ENCODE measurements at regions not wholly inside any gene's neighbourhood (a gene's known extent, or its start where the extent isn't known, plus 50 kb on each side); places are given as distances from the start of the nearest gene placed in this dataset.

DNA sequence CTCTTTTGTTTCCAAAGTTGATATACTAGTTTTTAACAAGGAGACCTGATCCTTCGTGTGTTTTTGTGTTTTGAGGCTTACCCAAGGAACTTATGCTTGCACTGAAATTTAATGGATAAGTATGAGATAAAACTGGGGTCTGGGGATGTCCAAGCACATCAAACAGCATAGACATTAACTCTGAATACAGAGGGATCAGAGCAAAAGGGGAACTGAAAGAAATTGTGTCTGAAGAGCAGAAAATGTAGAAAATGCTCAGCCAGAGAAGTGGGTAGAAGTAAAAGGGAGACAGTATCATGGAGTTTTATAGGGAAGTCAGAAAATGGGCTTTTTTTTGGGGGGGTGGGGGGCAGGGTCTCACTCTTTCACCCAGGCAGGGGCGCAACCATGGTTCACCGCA, 695.4 kb downstream of the ARAP2 start:
- in situ Hi-C loops (cut with MboI; ENCODE audit: low pct_unique_long_range_greater_than_20kb, low sequenced_read_pairs): no loop called here
- DNase-seq: no peak

DNA sequence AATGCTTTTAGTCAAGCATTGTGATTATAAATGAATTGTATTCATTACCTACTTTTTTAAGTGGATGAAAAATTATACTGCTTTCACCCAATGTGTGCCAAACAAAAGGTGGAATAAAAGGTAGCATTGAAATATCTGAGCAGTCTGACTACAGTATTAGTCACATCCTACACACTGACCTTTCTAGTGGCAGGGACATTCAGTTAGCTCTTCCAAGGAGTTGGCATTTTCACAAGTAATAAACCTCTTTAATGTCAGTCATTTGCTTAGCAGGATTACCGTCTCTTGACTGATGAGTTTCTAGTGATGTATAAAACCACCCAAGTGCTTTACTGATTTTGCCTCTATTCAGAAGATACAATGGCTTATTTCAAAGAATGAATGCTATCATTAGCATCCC, 687.9 kb downstream of the ARAP2 start:
- in situ Hi-C loops (cut with MboI; ENCODE audit: low pct_unique_long_range_greater_than_20kb, low sequenced_read_pairs): no loop called here
- DNase-seq: no peak

DNA sequence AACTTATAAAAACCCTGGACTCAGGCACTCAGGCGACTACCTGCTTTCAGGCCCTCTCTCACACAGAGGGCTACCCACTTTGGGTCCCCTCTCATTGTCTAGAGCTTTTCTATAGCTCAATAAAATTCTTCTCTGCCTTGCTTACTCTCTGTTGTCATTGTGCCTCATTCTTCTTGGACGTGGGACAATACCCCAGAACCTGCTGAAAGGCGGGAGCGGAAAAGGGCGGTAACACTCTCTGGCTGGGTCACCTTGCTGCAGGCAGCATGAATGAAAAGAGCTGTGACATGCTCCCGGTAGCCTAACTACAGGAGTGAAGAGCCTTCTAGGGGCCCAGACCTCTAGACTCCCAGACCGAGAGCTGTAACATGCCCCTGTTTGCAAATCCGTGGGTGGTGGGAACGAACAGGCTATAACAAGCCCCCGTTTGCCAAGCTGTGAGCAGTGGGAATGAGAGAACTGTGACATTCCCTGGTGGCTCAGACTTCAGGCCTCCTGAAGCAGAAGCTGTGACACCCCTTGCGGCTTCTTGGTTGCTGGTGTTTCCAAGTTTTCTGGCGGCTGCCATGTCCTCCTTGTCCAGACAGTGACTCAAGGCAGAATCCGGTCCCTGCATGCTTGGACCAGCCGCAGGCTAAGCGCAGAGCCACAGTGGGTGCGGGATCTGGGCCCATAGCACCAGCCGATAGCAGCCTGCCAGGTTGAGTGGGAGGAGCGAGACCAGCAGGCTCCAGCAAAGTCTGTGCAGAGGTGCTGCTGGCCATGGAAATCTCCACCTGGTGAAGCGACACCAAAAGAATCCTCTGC, 684.6 kb downstream of the ARAP2 start:
- DNase-seq: no peak
- in situ Hi-C loops (cut with MboI; ENCODE audit: low pct_unique_long_range_greater_than_20kb, low sequenced_read_pairs): no loop called here

DNA sequence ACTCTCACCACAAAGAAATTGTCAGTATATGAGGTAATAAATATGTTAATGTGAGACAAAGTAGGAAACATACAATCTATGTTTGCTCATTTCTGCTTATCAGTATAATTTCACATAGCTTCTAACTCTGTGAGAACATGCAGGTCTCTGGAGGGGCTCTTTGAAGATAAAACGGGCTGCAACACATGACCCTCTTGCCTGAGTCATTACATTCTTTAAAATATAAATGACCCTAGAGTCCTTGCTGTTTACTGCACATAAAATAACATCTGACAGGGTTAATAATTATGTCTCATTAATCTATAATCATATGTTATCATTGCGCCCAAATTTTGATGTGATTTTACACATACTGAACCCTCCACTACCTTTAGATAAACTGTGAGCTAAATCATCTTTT, 681.5 kb downstream of the ARAP2 start:
- no peak for DNase-seq
- in situ Hi-C loops (cut with MboI; ENCODE audit: low pct_unique_long_range_greater_than_20kb, low sequenced_read_pairs): no loop called here

DNA sequence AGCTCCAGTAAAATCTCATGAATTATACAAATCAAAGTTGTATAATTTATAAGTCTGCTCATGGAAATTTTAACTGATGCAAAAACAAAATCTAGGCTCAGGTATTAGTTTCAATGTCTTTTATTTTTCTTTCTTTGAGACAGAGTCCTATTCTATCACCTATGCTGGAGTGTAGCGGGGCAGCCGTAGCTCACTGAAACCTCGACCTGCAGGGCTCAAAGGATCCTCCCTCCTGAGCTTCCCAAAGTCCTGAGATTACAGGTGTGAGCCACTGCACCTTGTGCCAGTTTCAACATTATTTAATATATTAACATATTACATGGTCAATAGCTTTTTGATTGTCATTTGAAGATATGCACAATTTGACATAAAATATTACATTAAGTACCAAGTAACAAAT, 678.7 kb downstream of the ARAP2 start:
- in situ Hi-C loops (cut with MboI; ENCODE audit: low pct_unique_long_range_greater_than_20kb, low sequenced_read_pairs): no loop called here
- DNase-seq: no peak

DNA sequence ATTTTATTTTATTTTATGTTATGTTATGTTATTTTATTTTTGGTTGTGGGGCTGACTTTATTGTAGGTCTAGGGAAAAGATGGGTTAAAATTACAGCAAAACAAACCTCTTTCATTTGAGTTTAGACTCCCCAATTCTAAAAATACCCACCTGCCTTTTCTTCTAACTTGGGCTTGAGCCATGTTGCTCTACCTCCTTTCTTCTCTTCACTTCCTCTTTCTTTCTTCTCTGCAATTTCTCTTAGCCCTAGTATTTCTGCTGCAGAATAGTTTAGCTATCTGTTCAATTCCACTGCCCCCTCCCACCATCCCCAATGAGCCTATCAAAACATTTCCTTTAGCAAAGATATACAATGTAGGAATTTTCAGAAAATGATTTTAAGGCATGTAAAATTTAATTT, 653.3 kb downstream of the ARAP2 start:
- in situ Hi-C loops (cut with MboI; ENCODE audit: low pct_unique_long_range_greater_than_20kb, low sequenced_read_pairs): no loop called here

DNA sequence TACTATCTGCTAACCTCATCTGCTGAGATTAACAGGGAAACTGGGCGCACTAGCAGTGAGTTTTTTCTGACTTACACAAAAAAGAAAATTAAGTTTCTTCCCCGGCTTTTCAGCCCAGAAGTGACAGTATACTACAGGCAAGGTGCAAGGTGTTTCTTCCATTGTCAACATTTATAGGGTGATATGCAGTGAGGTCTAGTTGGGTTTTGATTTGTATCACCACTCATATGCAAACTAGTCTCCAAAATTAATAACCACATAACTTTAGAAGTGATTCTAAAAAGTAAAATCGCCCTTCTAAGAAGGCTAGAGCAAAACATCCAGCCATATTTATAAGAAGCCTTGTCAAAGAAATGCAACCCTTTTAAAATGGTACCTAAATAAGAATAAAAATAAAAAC, 640.1 kb downstream of the ARAP2 start:
- no peak for DNase-seq
- in situ Hi-C loops (cut with MboI; ENCODE audit: low pct_unique_long_range_greater_than_20kb, low sequenced_read_pairs): no loop called here

More for the DNA sequence above, 653.3 kb downstream of the ARAP2 start:
- DNase-seq: no peak

DNA sequence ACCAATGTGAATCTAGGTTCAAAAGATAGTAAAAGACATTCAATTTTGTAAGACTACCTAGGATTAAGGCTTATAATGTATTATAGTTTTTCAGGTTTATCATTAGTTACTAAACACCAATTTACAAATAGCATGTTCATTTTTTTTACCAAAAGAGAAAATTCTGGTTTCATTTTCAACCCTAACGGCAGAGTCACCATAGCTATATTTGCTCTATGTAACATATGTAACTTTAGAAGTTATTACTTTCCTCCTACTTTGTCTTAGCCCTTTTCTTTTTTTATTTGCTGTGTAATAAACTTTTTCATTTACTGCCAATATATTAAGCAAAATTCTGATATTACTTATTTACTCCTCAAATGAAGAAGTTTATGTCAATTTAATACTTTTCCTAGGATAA, 639.6 kb downstream of the ARAP2 start:
- no peak for DNase-seq
- in situ Hi-C loops (cut with MboI; ENCODE audit: low pct_unique_long_range_greater_than_20kb, low sequenced_read_pairs): no loop called here

DNA sequence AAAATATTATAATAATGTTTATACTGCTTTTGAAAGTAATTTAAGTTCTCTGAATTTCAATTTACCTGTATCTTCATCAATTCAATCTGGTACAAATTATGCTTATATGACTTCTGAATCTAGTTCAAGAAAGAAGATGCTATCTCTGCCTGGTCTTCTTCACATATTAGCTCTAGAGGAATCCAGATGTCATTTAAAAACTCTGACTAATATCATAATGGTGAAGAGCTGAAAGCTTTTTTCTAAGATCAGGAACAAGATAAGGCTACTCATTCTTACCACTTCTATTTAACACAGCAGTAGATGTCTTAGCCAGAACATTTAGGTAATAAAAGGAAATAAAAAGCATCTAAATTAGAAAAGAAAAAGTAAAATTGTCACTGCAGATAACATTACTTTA, 636.1 kb downstream of the ARAP2 start:
- DNase-seq: no peak

DNA sequence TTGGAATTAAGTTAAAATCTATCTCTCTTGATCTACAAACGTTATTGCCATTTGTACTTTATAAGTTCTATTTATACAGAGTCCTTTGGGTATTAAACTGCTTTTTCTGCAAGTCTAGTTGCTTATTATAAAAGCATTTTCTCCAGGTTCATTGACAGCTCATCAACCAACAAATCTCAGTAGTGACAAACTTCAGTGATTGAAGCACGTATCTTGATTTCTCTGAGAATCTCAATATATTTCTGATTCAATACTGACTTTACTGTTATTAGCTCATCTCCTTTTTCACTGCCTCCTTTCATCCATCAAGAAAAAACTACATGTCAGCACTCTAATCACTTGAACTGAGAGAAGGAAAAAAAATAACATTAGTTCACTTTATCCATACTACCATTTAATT, 630.2 kb downstream of the ARAP2 start:
- DNase-seq: no peak

More for the DNA sequence above, 636.1 kb downstream of the ARAP2 start:
- in situ Hi-C loops (cut with MboI; ENCODE audit: low pct_unique_long_range_greater_than_20kb, low sequenced_read_pairs): no loop called here

DNA sequence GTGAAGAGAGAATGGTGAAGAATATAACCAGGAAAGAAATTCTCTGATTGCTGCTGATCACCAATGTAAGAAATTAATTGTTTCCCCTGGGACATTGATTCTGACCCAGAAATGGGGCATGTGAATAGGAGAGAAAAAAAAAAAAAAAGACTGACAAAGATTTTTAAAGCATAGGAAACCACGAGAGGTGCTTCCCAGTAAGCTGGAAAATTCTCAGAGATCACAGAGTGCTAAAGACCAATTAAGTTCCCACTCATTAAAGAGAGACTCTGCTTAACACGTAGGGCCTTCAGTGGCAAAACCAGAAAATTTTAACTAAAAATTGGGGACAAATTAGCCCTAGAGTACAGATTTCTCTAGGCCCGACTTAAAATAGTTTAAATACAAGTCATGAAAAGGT, 604.4 kb downstream of the ARAP2 start:
- in situ Hi-C loops (cut with MboI; ENCODE audit: low pct_unique_long_range_greater_than_20kb, low sequenced_read_pairs): no loop called here
- no peak for DNase-seq

More for the DNA sequence above, 630.2 kb downstream of the ARAP2 start:
- in situ Hi-C loops (cut with MboI; ENCODE audit: low pct_unique_long_range_greater_than_20kb, low sequenced_read_pairs): no loop called here

DNA sequence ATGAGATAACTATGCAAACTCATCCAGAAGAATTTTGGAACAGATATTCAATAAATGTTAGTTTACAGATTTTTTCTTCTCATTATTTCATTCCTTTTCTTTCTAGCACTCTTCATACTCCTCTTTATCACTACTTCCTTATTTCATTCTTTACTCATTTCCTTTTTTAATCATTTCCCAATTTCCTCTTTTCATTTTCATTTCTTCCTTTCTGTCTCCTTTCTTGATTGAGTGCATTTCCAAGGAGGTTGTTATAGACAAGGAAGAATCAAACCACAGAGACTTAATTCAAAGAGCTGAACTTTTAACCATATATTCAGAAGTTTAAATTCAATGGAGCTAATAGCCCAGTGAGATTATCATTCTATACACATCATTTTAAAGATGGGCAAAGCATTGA, 600.7 kb downstream of the ARAP2 start:
- in situ Hi-C loops (cut with MboI; ENCODE audit: low pct_unique_long_range_greater_than_20kb, low sequenced_read_pairs): no loop called here
- DNase-seq: no peak

DNA sequence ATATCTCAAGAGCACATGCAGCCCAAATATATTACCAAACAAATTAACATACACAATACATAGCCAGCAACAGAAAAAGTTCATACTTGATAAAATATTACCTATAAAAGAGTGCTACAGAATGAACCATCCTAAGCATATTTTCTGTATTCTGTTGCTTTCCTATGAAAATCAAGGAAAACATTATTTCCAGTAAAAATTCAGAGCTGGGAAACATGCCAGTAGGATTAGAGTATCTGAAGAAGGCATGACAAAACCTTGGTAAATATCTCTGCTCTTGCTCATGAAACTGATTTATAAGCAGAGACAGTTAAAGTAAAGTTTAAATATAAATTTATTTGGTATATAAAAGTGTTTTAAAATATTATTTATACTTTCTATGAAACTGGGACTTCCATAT, 599.7 kb downstream of the ARAP2 start:
- in situ Hi-C loops (cut with MboI; ENCODE audit: low pct_unique_long_range_greater_than_20kb, low sequenced_read_pairs): no loop called here
- DNase-seq: no peak

DNA sequence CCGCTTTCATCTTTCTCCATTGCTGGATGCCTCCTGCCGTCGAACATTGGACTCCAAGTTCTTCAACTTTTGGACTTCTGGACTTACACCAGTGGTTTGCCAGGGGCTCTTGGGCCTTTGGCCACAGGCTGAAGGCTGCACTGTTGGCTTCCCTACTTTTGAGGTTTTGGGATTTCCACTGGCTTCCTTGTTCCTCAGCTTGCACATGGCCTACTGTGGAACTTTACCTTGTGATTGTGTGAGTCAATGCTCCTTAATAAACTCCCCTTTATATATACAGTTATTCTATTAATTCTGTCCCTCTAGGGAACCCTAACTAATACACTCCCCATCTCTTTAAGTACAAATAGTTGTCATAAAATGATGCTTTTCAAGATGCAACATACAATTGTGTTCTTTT, 595.3 kb downstream of the ARAP2 start:
- in situ Hi-C loops (cut with MboI; ENCODE audit: low pct_unique_long_range_greater_than_20kb, low sequenced_read_pairs): no loop called here
- no peak for DNase-seq

DNA sequence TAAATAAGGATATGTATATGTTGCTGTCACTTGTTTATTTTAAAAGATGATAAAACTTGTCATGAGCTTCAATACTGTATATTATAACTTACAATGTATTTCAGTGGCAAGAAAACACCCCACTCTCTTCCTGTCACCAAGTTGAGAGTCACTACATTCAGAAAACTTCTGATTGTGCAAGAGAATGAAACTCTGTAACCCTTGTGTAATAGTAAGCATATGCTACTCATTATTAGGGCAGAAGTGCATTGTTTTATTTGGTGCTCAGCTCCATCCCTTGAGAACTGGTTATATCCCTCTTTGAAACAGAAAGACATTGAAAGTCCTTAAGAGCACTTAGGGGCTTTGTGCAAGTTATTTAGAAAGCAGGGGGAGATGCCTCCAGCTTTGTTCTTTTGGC, 594.5 kb downstream of the ARAP2 start:
- in situ Hi-C loops (cut with MboI; ENCODE audit: low pct_unique_long_range_greater_than_20kb, low sequenced_read_pairs): no loop called here
- DNase-seq: no peak

DNA sequence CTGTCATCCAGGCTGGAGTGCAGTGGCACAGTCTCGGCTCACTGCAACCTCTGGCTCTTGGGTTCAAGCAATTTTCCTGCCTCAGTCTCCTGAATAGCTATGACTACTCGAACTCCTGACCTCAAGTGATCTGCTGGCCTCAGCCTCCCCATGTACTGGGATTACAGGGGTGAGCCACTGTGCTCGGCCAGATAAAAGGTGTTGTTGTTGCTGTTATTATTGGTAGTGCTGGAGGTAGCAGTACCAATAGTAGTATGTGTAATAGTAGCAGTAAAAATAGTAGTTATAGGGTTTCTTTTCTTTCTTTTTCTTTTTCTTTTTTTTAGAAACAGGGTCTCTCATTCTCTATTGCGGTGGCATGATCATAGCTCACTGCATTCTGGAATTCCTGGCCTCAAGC, 592.1 kb downstream of the ARAP2 start:
- DNase-seq: no peak
- in situ Hi-C loops (cut with MboI; ENCODE audit: low pct_unique_long_range_greater_than_20kb, low sequenced_read_pairs): no loop called here

DNA sequence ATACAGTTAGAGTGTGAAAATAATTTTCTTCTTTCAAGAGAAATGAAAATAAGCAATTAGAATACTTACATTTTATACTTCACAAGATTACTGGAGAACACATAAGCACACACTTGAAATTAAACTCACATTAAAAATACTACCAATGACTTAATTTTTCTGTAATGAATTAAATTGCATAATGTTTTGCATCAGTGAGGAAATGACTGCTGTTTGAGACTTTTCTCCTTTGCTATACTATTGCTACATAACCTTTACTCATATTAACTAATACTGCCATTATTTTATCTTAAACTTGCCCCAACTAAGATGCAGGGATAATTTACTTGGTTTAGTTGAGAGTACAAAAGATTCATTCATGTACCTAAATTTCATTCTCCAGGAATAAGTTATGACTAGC, 590.9 kb downstream of the ARAP2 start:
- in situ Hi-C loops (cut with MboI; ENCODE audit: low pct_unique_long_range_greater_than_20kb, low sequenced_read_pairs): no loop called here
- DNase-seq: no peak

DNA sequence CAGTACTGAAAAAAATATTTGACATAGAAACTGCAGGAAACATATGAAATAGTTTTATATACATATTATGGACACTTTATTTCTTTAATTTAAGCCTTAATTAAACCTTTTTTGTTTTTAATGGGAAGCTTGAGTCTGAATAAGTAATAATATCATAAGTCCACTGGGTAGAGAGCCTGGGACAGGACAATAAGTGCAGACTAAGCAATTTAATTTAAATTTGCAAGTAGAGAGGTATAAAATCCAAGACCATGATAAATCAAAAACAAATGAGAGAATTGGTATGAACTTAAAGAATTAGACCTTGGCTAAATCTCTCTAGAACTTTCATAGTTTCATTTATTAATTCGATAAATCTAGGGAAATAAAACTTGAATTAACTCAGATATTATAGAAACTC, 571.2 kb downstream of the ARAP2 start:
- in situ Hi-C loops (cut with MboI; ENCODE audit: low pct_unique_long_range_greater_than_20kb, low sequenced_read_pairs): no loop called here
- no peak for DNase-seq

DNA sequence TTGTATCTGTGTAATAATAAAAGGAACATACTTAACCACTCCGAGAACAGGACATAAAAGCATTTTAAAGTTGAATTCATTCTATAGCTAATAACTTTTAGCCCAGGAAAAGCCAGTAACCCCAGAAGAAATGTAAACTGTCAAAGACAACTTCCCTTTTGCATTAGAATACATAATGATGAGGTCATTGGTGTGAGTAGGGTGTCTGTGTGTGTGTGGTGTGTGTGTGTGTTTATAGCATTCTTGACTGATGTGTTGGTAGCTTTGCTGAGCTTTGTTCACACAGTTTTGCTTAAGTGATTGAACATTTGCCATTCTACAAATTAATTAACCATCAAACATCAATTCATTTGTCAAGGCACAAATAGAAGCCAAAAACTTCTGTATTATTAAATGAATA, 559.6 kb downstream of the ARAP2 start:
- in situ Hi-C loops (cut with MboI; ENCODE audit: low pct_unique_long_range_greater_than_20kb, low sequenced_read_pairs): no loop called here
- no peak for DNase-seq

DNA sequence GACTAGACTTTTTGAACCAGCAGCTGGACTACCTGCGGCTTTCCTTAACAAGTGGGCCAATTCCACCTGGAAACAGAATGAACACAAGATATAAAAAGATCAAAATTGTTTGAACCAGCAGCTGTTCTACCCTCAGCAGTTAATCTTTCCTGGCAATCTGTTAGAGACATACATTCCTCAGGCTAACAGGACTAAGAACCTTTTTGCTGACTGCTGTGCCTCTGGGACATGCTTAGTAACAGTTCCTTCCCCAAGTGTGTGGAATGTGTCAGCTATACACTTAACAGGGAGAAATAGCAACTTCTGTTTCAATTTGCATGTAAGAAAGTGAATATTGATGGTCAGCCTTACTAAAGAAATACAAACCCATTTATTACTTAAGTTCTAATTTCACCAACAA, 554.4 kb downstream of the ARAP2 start:
- in situ Hi-C loops (cut with MboI; ENCODE audit: low pct_unique_long_range_greater_than_20kb, low sequenced_read_pairs): no loop called here
- no peak for DNase-seq

DNA sequence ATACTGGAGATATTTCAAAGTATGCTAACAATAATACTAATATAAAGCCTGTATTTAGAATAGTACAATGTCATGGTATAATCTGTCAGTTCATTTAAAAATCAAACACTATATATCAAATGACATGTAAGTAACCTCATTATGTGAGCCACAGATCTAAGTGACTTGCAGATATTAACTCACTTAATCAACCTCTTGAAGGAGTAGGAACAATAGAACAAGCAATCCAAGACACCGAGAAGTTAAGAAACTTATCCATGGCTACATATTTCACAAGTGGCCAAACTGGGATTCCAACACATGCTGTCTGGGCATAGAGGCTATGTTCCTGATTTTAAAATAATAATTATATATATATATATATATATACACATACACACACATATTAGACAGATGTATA, 554.0 kb downstream of the ARAP2 start:
- no peak for DNase-seq
- in situ Hi-C loops (cut with MboI; ENCODE audit: low pct_unique_long_range_greater_than_20kb, low sequenced_read_pairs): no loop called here
